ENCODE measurements at regions not wholly inside any gene's neighbourhood (a gene's known extent, or its start where the extent isn't known, plus 50 kb on each side); places are given as distances from the start of the nearest gene placed in this dataset.

DNA sequence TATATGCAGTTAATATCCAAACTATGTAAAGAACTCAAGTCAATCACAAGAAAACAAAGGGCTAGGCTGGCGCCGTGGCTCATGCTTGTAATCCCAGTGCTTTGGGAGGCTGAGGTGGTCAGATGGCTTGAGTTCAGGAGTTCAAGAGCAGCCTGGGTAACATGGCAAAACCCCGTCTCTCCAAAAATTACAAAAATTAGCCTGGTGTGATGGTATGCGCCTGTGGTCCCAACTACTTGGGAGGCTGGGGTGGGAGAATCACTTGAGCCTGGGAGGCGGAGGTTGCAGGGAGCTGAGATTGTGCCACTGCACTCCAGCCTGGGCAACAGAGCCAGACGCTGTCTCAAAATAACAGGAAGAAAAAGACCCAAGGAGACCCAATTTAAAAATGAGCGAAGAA lies 91.9 kb upstream of the ALKAL2 start:
- no peaks in the 10 kb centered on the region for H3K27me3 ChIP-seq
- ATAC-seq (no peak), DNase-seq (no peak)
- H3K9me3 ChIP-seq, result no peaks in the 10 kb centered on the region
- no peak for TF ChIP-seq POLR2A (IDR thresholded peaks at IDR 0.05)
- TF ChIP-seq, protein P1, sequence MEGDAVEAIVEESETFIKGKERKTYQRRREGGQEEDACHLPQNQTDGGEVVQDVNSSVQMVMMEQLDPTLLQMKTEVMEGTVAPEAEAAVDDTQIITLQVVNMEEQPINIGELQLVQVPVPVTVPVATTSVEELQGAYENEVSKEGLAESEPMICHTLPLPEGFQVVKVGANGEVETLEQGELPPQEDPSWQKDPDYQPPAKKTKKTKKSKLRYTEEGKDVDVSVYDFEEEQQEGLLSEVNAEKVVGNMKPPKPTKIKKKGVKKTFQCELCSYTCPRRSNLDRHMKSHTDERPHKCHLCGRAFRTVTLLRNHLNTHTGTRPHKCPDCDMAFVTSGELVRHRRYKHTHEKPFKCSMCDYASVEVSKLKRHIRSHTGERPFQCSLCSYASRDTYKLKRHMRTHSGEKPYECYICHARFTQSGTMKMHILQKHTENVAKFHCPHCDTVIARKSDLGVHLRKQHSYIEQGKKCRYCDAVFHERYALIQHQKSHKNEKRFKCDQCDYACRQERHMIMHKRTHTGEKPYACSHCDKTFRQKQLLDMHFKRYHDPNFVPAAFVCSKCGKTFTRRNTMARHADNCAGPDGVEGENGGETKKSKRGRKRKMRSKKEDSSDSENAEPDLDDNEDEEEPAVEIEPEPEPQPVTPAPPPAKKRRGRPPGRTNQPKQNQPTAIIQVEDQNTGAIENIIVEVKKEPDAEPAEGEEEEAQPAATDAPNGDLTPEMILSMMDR (IDR thresholded peaks at IDR 0.05), result no peak
- no peaks in the 10 kb centered on the region for H3K36me3 ChIP-seq
- no peaks in the 10 kb centered on the region for H3K4me1 ChIP-seq
- no peak overlapping the region for H3K4me3 ChIP-seq
- WGBS (ENCODE audit: insufficient coverage, low coverage, low lambda C conversion rate, missing lambda C conversion rate), result 84% methylated on average over 7 of the region's 7 CpGs
- no peak overlapping the region for H3K27ac ChIP-seq
- intact Hi-C loops (cut with DNase I), result no loop called here

DNA sequence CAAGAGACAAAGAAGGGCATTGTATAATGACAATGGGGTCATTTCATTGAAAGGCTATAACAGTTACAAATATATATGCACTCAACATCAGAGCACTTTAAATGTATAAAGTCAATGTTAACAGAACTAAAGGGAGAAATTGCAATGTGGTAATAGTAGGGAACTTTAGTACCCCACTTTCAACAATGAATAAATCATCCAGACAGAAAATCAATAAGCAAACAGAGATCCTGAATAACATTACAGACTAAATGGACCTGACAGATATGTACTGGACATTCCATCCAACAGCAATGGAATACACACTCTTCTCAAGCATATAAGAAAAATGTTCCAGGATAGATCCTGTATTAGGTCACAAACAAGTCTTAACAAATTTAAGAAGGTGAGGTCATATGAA lies 90.5 kb upstream of the ALKAL2 start:
- DNase-seq (no peak), ATAC-seq (no peak)
- no peaks in the 10 kb centered on the region for H3K4me1 ChIP-seq
- no peak overlapping the region for H3K4me3 ChIP-seq
- intact Hi-C loops (cut with DNase I), result no loop called here
- TF ChIP-seq POLR2A (IDR thresholded peaks at IDR 0.05), result no peak
- TF ChIP-seq, protein P1 (IDR thresholded peaks at IDR 0.05), result no peak
- H3K9me3 ChIP-seq, result no peaks in the 10 kb centered on the region
- H3K27me3 ChIP-seq, result no peaks in the 10 kb centered on the region
- H3K36me3 ChIP-seq, result no peaks in the 10 kb centered on the region
- H3K27ac ChIP-seq, result no peak overlapping the region

DNA sequence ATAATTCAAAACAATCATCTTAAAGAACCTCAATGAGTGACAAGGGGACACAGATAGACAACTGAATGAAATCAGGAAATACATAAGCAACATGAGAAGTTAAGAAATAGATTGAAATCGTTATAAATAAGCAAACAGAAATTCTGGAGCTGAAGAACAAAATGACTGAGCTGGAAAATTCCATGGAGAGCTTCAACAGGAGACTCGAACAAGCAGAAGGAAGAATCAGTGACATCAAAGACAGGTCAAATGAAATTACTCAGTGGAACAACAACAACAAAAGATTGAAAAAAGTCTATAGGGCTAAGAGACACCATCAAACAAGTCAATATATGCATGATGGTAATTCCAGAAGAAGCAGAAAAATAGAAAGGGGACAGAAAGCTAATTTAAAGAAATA lies 89.5 kb upstream of the ALKAL2 start:
- Histone ChIP-seq H3K4me3 (no peak overlapping the region), H3K9me3 (no peaks in the 10 kb centered on the region), H3K4me1 (no peaks in the 10 kb centered on the region), H3K36me3 (no peaks in the 10 kb centered on the region), H3K27ac (no peak overlapping the region), H3K27me3 (no peaks in the 10 kb centered on the region)
- no peak for ATAC-seq
- intact Hi-C loops (cut with DNase I), result no loop called here
- DNase-seq, result no peak
- TF ChIP-seq POLR2A (IDR thresholded peaks at IDR 0.05), result no peak
- TF ChIP-seq, protein P1 (IDR thresholded peaks at IDR 0.05), result no peak
- WGBS (ENCODE audit: insufficient coverage, low coverage, low lambda C conversion rate, missing lambda C conversion rate), result 19% methylated on average over 2 of the region's 2 CpGs

DNA sequence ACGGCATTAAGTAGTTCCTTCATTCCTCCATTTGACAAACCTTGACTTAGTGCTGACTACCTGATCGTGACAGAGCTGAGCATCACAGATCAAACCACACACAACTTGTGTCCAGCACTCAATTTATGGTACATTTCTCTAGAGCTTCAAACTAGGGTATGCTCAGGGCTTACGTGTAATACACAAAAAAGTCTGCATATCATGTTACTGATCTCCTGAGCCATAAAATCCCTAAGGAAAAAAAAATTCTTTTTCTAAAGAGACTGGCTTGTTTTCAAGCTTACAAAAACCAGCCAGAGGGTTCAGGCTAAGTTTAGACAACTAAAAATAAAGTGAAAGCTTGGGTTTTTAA lies 88.0 kb upstream of the ALKAL2 start:
- Histone ChIP-seq H3K27ac (no peak overlapping the region), H3K4me3 (no peak overlapping the region), H3K9me3 (no peaks in the 10 kb centered on the region), H3K27me3 (no peaks in the 10 kb centered on the region), H3K4me1 (no peaks in the 10 kb centered on the region), H3K36me3 (no peaks in the 10 kb centered on the region)
- intact Hi-C loops (cut with DNase I), result no loop called here
- DNase-seq (no peak), ATAC-seq (no peak)
- TF ChIP-seq, protein P1 (IDR thresholded peaks at IDR 0.05), result no peak
- TF ChIP-seq POLR2A (IDR thresholded peaks at IDR 0.05), result no peak
- WGBS (ENCODE audit: insufficient coverage, low coverage, low lambda C conversion rate, missing lambda C conversion rate), result 32% methylated on average over 3 of the region's 3 CpGs

DNA sequence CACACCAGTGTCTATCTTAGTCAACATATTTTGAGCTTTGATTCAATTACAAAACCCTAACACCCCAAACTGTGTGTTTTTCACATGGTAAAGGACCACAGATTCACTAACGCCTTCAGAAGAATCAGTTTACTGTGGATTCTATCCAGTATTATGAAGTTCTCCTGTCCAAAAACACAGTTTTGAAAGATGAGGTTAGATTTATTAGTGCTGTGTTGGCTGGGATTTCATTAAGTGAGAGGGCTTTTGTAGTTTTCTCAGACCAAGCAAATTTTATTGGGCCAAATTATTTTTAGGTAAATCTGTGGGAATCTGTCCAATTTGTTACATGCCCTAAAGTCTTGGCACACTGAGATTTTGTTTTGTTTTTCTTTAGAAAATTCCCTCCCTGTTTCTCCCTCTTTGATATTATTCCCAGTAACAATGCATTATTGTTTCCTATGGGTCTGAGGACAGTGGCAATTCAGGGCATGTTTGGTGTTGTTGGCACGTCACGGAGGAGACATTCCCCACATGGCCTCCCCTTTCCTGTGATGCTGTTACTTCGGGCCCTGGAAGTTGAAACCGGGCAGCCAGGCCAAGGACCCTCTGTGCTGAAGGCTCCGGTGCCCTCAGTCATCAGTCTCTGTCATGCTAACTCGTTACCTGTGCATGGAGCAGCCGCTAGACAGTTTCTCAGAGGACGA lies 87.5 kb upstream of the ALKAL2 start:
- Histone ChIP-seq H3K4me3 (no peak overlapping the region), H3K27me3 (no peaks in the 10 kb centered on the region), H3K4me1 (no peaks in the 10 kb centered on the region), H3K36me3 (no peaks in the 10 kb centered on the region), H3K27ac (no peak overlapping the region), H3K9me3 (no peaks in the 10 kb centered on the region)
- WGBS (ENCODE audit: insufficient coverage, low coverage, low lambda C conversion rate, missing lambda C conversion rate), result 62% methylated on average over 9 of the region's 9 CpGs
- intact Hi-C loops (cut with DNase I), result no loop called here
- DNase-seq (no peak), ATAC-seq (no peak)
- no peak for TF ChIP-seq POLR2A (IDR thresholded peaks at IDR 0.05)
- TF ChIP-seq, protein P1 (IDR thresholded peaks at IDR 0.05), result no peak
